Nephron (organoid): ENCODE measurements at regions not wholly inside any gene's neighbourhood (a gene's known extent, or its start where the extent isn't known, plus 50 kb on each side); places are given as distances from the start of the nearest gene placed in this dataset.

ENCODE experiments used
- H3K27ac Mint-ChIP-seq, 3 experiments: 2 replicates each; pipeline ENCODE4 v1.8.0; 2020; ENCODE audit warnings: mixed read lengths in 3 of 3, mild to moderate bottlenecking in 2 of 3, moderate library complexity in 1 of 3
- H3K27me3 Mint-ChIP-seq: 2 replicates; pipeline ENCODE4 v1.8.0; 2021; ENCODE audit warnings: low read depth, mild to moderate bottlenecking, moderate library complexity, mixed read lengths
- H3K36me3 Mint-ChIP-seq: 2 replicates; pipeline ENCODE4 v1.8.0; 2020; ENCODE audit warnings: low read depth, mixed read lengths
- H3K4me1 Mint-ChIP-seq: 2 replicates; pipeline ENCODE4 v1.8.0; 2020; ENCODE audit warnings: mixed read lengths
- H3K4me3 Mint-ChIP-seq, 3 experiments: 2 replicates each; pipeline ENCODE4 v1.8.0; 2020; ENCODE audit warnings: mild to moderate bottlenecking in 3 of 3, mixed read lengths in 3 of 3, moderate library complexity in 2 of 3
- H3K9me3 Mint-ChIP-seq: 2 replicates; pipeline ENCODE4 v1.8.0; 2020; ENCODE audit warnings: mixed read lengths
- CTCF ChIP-seq, 3 experiments: fragments of 200-600 bp; sonication (generic); IDR thresholded peaks; one replicate each; pipeline ENCODE4 v1.5.0; 2021; ENCODE audit warnings: antibody characterized with exemption in 3 of 3; ENCODE audit not compliant: unreplicated experiment in 3 of 3

DNA sequence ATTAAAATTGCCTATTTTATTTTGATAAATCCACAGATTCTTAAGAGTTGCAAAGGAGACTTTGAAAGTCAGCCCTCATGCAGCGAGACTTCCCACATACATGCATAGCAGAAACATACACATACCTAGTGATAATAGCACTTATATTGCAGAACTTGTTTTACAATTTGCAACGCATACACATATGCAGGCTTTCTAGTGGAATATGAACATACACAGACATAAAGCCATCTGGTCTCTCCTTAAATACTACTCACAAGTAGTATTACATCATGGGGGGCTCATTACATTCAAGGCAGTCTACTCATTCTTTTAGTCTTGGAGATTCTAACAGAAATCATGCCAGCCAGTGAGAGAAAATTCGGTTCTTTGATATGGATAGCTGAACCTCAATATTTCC, 295.1 kb upstream of the RND3 start:
- Mint-ChIP-seq H3K9me3 (no peaks in the 10 kb centered on the region), H3K27me3 (no peaks in the 10 kb centered on the region)

DNA sequence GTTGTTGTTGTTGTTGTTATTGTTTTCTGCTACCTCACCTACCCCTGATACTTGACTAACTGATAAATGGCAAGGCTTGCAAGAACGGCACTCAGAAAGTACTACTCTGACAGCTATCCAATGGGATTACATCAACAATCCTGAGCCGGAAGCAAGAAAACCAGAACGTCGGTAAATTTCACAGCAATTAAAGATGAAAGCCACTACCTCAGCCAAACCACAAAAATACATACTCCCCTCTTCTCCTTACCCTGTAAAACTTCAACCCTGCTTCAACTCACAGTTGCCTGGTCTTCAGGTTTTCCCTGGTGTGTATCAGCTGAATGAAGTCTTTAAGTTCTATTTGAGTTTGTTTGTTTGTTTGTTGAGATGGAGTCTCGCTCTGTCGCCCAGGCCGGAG, 293.7 kb upstream of the RND3 start:
- Mint-ChIP-seq H3K36me3 (no peaks in the 10 kb centered on the region), H3K4me1 (peaks cover 33% of the 10 kb centered on the region), H3K27me3 (no peaks in the 10 kb centered on the region), H3K4me3 (no peak overlapping the region), H3K9me3 (no peaks in the 10 kb centered on the region), H3K27ac (peak overlapping the region; percentile 17 to 63 (median 25))
- TF ChIP-seq CTCF (IDR thresholded peaks at IDR 0.05; ENCODE audit: unreplicated experiment in 3 of 3), result no peak

More for the DNA sequence above, 295.1 kb upstream of the RND3 start:
- peaks cover 33% of the 10 kb centered on the region for H3K4me1 Mint-ChIP-seq
- H3K27ac Mint-ChIP-seq, result no peak overlapping the region
- H3K36me3 Mint-ChIP-seq, result no peaks in the 10 kb centered on the region
- no peak for TF ChIP-seq CTCF (IDR thresholded peaks at IDR 0.05; ENCODE audit: unreplicated experiment in 3 of 3)
- no peak overlapping the region for H3K4me3 Mint-ChIP-seq

DNA sequence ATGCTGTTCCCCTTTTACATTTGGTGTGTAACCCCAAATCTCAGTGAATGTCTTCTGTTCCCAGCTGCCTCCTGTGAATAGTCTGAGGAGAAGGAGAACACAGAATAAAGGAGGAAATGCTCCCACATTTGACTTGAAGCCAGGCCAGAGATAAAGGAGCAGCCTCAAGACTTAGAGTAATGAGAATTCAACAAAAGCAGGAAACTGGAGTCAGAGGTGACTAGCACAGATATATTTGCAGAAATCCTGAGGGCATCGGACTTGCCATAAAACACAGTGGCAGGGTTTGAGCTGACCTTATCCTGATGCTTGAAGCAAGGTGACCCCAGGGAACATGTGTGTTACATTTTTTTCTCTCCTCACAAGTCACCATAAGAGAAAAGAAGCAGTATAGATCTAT, 291.4 kb upstream of the RND3 start:
- peaks cover 33% of the 10 kb centered on the region for H3K4me1 Mint-ChIP-seq
- no peak for TF ChIP-seq CTCF (IDR thresholded peaks at IDR 0.05; ENCODE audit: unreplicated experiment in 3 of 3)
- no peak overlapping the region for H3K4me3 Mint-ChIP-seq
- H3K9me3 Mint-ChIP-seq, result no peaks in the 10 kb centered on the region
- no peaks in the 10 kb centered on the region for H3K27me3 Mint-ChIP-seq
- H3K27ac Mint-ChIP-seq, result peak overlapping the region; percentile 73 to 92 (median 74)
- H3K36me3 Mint-ChIP-seq, result no peaks in the 10 kb centered on the region

GRCh38 chr2:150769421-150769820, 282.0 kb upstream of the RND3 start:
- no peak for TF ChIP-seq CTCF (IDR thresholded peaks at IDR 0.05; ENCODE audit: unreplicated experiment in 3 of 3)
- H3K4me1 Mint-ChIP-seq, result peaks cover 23% of the 10 kb centered on the region
- no peaks in the 10 kb centered on the region for H3K27me3 Mint-ChIP-seq
- H3K9me3 Mint-ChIP-seq, result no peaks in the 10 kb centered on the region
- no peaks in the 10 kb centered on the region for H3K36me3 Mint-ChIP-seq
- no peak overlapping the region for H3K4me3 Mint-ChIP-seq
- H3K27ac Mint-ChIP-seq, result peak overlapping the region; percentile 73 to 82 (median 79)

DNA sequence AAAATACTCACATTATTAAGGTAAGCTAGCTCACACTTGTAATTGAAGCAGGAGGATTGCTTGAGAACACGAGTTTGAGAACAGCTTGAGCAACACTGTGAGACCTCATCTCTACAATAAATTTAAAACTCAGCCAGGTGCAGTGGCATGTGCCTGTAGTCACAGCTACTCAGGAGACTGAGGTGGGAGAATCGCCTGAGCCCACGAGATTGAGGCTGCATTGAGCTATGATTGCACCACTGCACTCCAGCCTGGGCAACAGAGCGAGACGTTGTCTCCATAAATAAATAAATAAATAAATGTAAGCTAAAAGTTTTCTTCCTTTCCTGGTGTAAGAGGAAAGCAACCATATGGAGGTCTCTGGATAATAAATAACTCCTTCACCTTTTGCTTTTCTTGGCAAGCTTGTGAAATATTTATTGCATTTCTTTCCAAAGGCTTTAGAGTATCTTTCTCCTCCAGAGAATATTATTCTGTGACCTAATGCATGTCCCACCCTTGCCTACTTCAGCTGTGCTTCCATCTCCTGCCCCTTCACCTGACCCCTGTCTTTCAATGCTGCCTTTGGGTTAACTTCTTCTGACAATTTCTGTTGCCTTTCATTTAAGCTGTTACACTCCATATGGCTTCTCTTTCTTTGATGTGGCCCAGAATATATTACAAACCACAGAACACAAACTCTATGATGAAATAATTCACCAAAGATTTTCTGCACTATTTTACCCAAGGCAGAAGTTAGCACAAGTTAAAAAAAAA, 280.7 kb upstream of the RND3 start:
- Mint-ChIP-seq H3K4me3 (no peak overlapping the region), H3K27ac (peak overlapping the region; percentile 73 to 79 (median 78)), H3K9me3 (no peaks in the 10 kb centered on the region), H3K27me3 (no peaks in the 10 kb centered on the region), H3K4me1 (peaks cover 27% of the 10 kb centered on the region), H3K36me3 (no peaks in the 10 kb centered on the region)
- no peak for TF ChIP-seq CTCF (IDR thresholded peaks at IDR 0.05; ENCODE audit: unreplicated experiment in 3 of 3)

DNA sequence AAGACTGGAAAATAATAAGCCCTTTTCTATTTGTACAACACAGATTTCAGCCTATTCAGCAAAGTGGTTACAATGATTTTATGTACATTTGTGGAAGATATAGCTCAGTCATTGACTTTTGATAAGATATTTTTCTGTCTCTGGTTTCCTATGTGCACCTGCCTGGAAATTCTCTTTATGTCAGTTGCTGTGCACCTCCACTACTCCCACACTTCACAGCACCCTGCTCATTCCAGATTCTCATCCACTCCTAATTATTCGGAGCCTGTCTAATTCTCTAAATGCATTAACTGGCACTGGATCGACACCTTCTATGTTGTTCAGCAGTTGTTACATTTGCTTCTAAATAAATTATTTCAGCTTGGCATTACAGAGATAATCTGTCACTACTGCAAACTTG, 275.1 kb upstream of the RND3 start:
- H3K9me3 Mint-ChIP-seq, result no peaks in the 10 kb centered on the region
- H3K4me1 Mint-ChIP-seq, result peaks cover 28% of the 10 kb centered on the region
- no peak overlapping the region for H3K4me3 Mint-ChIP-seq
- TF ChIP-seq CTCF (IDR thresholded peaks at IDR 0.05; ENCODE audit: unreplicated experiment in 3 of 3), result no peak
- no peaks in the 10 kb centered on the region for H3K36me3 Mint-ChIP-seq
- peak overlapping the region in 2 of 3 experiments; percentile 26 to 59 for H3K27ac Mint-ChIP-seq
- H3K27me3 Mint-ChIP-seq, result no peaks in the 10 kb centered on the region
